Endothelial cell of umbilical vein (primary cell): ENCODE measurements at regions not wholly inside any gene's neighbourhood (a gene's known extent, or its start where the extent isn't known, plus 50 kb on each side); places are given as distances from the start of the nearest gene placed in this dataset.

Experiments used
- BruUV-seq: library from RNA; stranded (reverse); fragments of 400-500 nt; replicated peaks from 2 replicates; lab custom pipeline; 2021; lab: Mats Ljungman, UMichigan
- CTCF ChIA-PET: fragments of 300-600, 350-600 bp; sonication (Branson Sonifier 250); formaldehyde crosslinking; loops from one replicate; lab custom pipeline; 2021; ENCODE audit warnings: antibody characterized with exemption, inconsistent platforms; lab: Charles Lee
- POLR2A ChIA-PET: fragments of 300-600, 350-600 bp; sonication (Branson Sonifier 250); formaldehyde crosslinking; loops from one replicate; lab custom pipeline; 2021; ENCODE audit warnings: antibody characterized with exemption, inconsistent platforms; lab: Charles Lee
- DNase-seq: peaks from one replicate; pipeline ENCODE4 v3.0.0-alpha.2; 2011; ENCODE audit warnings: low read depth, low spot score
- FAIRE-seq: peaks from 2 replicates; lab custom pipeline; 2011; peaks lifted over from hg19 to GRCh38; lab: Jason Lieb, UNC
- H2AFZ ChIP-seq: 2 replicates; pipeline ENCODE4 v1.6.0; 2012; ENCODE audit warnings: low read depth, low read length, control low read depth, inconsistent platforms
- H3K27ac ChIP-seq: 2 replicates; pipeline ENCODE4 v1.5.1; 2011; ENCODE audit warnings: low read depth, mild to moderate bottlenecking, control low read depth, low read length, moderate library complexity; ENCODE audit not compliant: insufficient read depth
- H3K27me3 ChIP-seq, 2 experiments: 2 replicates each; pipeline versions ENCODE4 v1.6.0 to v1.6.1; 2011; ENCODE audit warnings: low read length in 2 of 2, mixed read lengths in 1 of 2; ENCODE audit not compliant: control insufficient read depth in 2 of 2, insufficient read depth in 2 of 2
- H3K36me3 ChIP-seq, 2 experiments: 2 replicates in 1 of 2; 3 replicates in 1 of 2; pipeline ENCODE4 v1.5.1; 2011; ENCODE audit warnings: low read length in 2 of 2, mild to moderate bottlenecking in 1 of 2, moderate library complexity in 1 of 2; ENCODE audit not compliant: control insufficient read depth in 2 of 2, insufficient read depth in 2 of 2; ENCODE audit errors: extremely low read depth in 1 of 2
- H3K4me1 ChIP-seq: 3 replicates; pipeline ENCODE4 v1.5.1; 2011; ENCODE audit warnings: mild to moderate bottlenecking, low read length; ENCODE audit not compliant: control insufficient read depth, insufficient read depth; ENCODE audit errors: extremely low read depth
- H3K4me2 ChIP-seq: 2 replicates; pipeline ENCODE4 v1.6.1; 2011; ENCODE audit warnings: low read length, control low read depth, mixed read lengths; ENCODE audit not compliant: insufficient read depth
- H3K4me3 ChIP-seq, 3 experiments: fragments of 200-600 bp in 1 of 3; sonication (generic), shearing (Covaris generic) in 1 of 3; replicated peaks in 1 of 3; 2 replicates each; pipeline ENCODE4 v1.5.1; 2011 to 2016; ENCODE audit warnings: control low read depth in 3 of 3, low read length in 3 of 3, mild to moderate bottlenecking in 2 of 3, inconsistent platforms in 1 of 3, low read depth in 1 of 3, moderate library complexity in 1 of 3; ENCODE audit not compliant: insufficient read depth in 1 of 3
- H3K79me2 ChIP-seq: 2 replicates; pipeline ENCODE4 v1.6.0; 2012; ENCODE audit warnings: low read length, inconsistent platforms; ENCODE audit not compliant: control insufficient read depth, insufficient read depth
- H3K9ac ChIP-seq: replicated peaks from 2 replicates; pipeline ENCODE3; 2011; ENCODE audit warnings: low read length, control low read depth; ENCODE audit not compliant: insufficient read depth; ENCODE audit errors: extremely low read depth
- H3K9me1 ChIP-seq: replicated peaks from 3 replicates; pipeline ENCODE4 v1.6.0; 2011; ENCODE audit warnings: mild to moderate bottlenecking, low read length; ENCODE audit not compliant: control insufficient read depth, insufficient read depth; ENCODE audit errors: extremely low read depth
- H3K9me3 ChIP-seq: replicated peaks from 2 replicates; pipeline ENCODE4 v1.5.1; 2012; ENCODE audit warnings: low read length, inconsistent platforms; ENCODE audit not compliant: control insufficient read depth, insufficient read depth
- H4K20me1 ChIP-seq: replicated peaks from 2 replicates; pipeline ENCODE3; 2011; ENCODE audit warnings: mild to moderate bottlenecking, low read length; ENCODE audit not compliant: control insufficient read depth, insufficient read depth; ENCODE audit errors: extremely low read depth
- EZH2 ChIP-seq: IDR thresholded peaks from 2 replicates; pipeline ENCODE4 v1.6.1; 2012; ENCODE audit warnings: borderline replicate concordance, low read depth, mild to moderate bottlenecking, moderate library complexity, low read length, inconsistent platforms; ENCODE audit not compliant: severe bottlenecking
- FOS ChIP-seq: IDR thresholded peaks from 2 replicates; pipeline ENCODE4 v1.6.1; 2011; ENCODE audit warnings: mild to moderate bottlenecking, low read length, moderate library complexity, borderline replicate concordance; ENCODE audit not compliant: insufficient read depth
- GATA2 ChIP-seq: IDR thresholded peaks from 2 replicates; pipeline ENCODE4 v1.7.0; 2011; ENCODE audit warnings: low read depth, mild to moderate bottlenecking, moderate library complexity, mixed read lengths, low read length; ENCODE audit not compliant: insufficient read length, insufficient read depth
- JUN ChIP-seq: IDR thresholded peaks from 2 replicates; pipeline ENCODE4 v1.6.1; 2011; ENCODE audit warnings: borderline replicate concordance, low read depth; ENCODE audit not compliant: insufficient read length, insufficient read depth
- MYC ChIP-seq: IDR thresholded peaks from one replicate; pipeline ENCODE4 v1.6.1; 2011; ENCODE audit warnings: mild to moderate bottlenecking, low read depth, low read length
- POLR2A ChIP-seq: IDR thresholded peaks from 2 replicates; pipeline ENCODE4 v1.6.1; 2012; ENCODE audit warnings: low read depth, mild to moderate bottlenecking, control low read depth, low read length
- POLR2AphosphoS5 ChIP-seq: IDR thresholded peaks from 2 replicates; pipeline ENCODE4 v1.6.1; 2012; ENCODE audit warnings: low read depth, mild to moderate bottlenecking, control low read depth, low read length, moderate library complexity; ENCODE audit not compliant: insufficient read depth
- dilution Hi-C: fragments of 300-500 bp; cut with MboI; formaldehyde crosslinking; loops from one replicate; pipeline ENCODE4 v1.15.0; 2019; ENCODE audit warnings: low sequenced_read_pairs; ENCODE audit not compliant: extremely low pct_ligation_motif_present
- intact Hi-C: fragments of 100-400 bp; cut with micrococcal nuclease; formaldehyde crosslinking; loops from one replicate; pipeline ENCODE4 v1.10.0; 2022
- TF ChIP-seq, protein P1 (sequence below): IDR thresholded peaks from 2 replicates; pipeline ENCODE4 v1.6.1; 2011; ENCODE audit not compliant: insufficient read depth, insufficient read length
- TF ChIP-seq, protein P2 (sequence below), 2 donors: IDR thresholded peaks; 1 replicate in 1 of 2; 2 replicates in 1 of 2; pipeline ENCODE4 v1.5.1; 2011; ENCODE audit warnings: low read length in 2 of 2, mild to moderate bottlenecking in 2 of 2, moderate library complexity in 2 of 2, control low read depth in 1 of 2, inconsistent platforms in 1 of 2, low read depth in 1 of 2; ENCODE audit not compliant: insufficient read depth in 1 of 2; ENCODE audit errors: extremely low read depth in 1 of 2

DNA sequence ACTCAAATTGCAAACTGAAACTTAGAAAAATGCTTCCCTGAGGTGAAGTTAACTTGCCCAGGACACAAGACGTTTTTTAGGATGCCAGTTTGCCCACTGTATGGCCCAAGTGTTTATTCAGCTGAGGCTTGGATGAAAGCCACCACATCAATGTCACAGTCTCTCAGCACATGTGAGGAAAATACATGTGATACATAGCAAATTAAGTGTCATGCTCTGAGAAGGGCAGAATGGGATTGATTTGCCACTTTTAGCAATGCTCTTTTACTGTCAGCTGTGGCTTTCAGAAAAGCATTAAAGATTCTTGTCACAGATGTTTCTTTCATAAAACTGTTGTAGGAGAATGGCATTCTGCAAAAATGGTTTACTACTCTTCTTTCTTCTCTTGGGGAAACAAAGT lies 165.5 kb downstream of the ZIC1 start:
- no peak for DNase-seq
- H3K27me3 ChIP-seq = no peaks in the 10 kb centered on the region
- dilution Hi-C loops = no loop called here
- H3K9ac ChIP-seq = no peak overlapping the region
- H2AFZ ChIP-seq = no peak overlapping the region
- CTCF ChIA-PET = no interaction called here
- H3K4me3 ChIP-seq = no peak overlapping the region
- H3K9me1 ChIP-seq = no peaks in the 10 kb centered on the region
- no TSS peak for BruUV-seq
- H3K9me3 ChIP-seq = no peaks in the 10 kb centered on the region
- no peak for FAIRE-seq
- TF ChIP-seq POLR2AphosphoS5 = no peak
- no peak for TF ChIP-seq POLR2A
- TF ChIP-seq, protein P1, sequence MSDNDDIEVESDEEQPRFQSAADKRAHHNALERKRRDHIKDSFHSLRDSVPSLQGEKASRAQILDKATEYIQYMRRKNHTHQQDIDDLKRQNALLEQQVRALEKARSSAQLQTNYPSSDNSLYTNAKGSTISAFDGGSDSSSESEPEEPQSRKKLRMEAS = no peak
- no peak for TF ChIP-seq MYC
- TF ChIP-seq EZH2 = no peak
- no peak for TF ChIP-seq JUN
- TF ChIP-seq GATA2 = no peak
- TF ChIP-seq, protein P2, sequence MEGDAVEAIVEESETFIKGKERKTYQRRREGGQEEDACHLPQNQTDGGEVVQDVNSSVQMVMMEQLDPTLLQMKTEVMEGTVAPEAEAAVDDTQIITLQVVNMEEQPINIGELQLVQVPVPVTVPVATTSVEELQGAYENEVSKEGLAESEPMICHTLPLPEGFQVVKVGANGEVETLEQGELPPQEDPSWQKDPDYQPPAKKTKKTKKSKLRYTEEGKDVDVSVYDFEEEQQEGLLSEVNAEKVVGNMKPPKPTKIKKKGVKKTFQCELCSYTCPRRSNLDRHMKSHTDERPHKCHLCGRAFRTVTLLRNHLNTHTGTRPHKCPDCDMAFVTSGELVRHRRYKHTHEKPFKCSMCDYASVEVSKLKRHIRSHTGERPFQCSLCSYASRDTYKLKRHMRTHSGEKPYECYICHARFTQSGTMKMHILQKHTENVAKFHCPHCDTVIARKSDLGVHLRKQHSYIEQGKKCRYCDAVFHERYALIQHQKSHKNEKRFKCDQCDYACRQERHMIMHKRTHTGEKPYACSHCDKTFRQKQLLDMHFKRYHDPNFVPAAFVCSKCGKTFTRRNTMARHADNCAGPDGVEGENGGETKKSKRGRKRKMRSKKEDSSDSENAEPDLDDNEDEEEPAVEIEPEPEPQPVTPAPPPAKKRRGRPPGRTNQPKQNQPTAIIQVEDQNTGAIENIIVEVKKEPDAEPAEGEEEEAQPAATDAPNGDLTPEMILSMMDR (IDR thresholded peaks at IDR 0.05; ENCODE audit: extremely low read depth in 1 of 2, insufficient read depth in 1 of 2, low read depth in 1 of 2, low read length in 2 of 2) = no peak
- no peak for TF ChIP-seq FOS
- H3K36me3 ChIP-seq = no peaks in the 10 kb centered on the region
- H3K4me1 ChIP-seq = no peaks in the 10 kb centered on the region
- no peaks in the 10 kb centered on the region for H4K20me1 ChIP-seq
- intact Hi-C loops = no loop called here
- no peak overlapping the region for H3K27ac ChIP-seq
- H3K79me2 ChIP-seq = no peaks in the 10 kb centered on the region
- POLR2A ChIA-PET = no interaction called here
- H3K4me2 ChIP-seq = no peak overlapping the region
